Stomach smooth muscle (tissue), 2 donors: ENCODE measurements at regions not wholly inside any gene's neighbourhood (a gene's known extent, or its start where the extent isn't known, plus 50 kb on each side); places are given as distances from the start of the nearest gene placed in this dataset.

ENCODE experiments used
- H3K27ac ChIP-seq: one replicate; pipeline ENCODE4 v1.7.0; 2013; ENCODE audit warnings: mild to moderate bottlenecking, low read length, inconsistent platforms
- H3K27me3 ChIP-seq, 2 donors: one replicate each; pipeline ENCODE4 v1.7.0; 2013; ENCODE audit warnings: low read length in 2 of 2; ENCODE audit not compliant: insufficient read depth in 2 of 2, control insufficient read depth in 1 of 2
- H3K36me3 ChIP-seq, 2 donors: one replicate each; pipeline ENCODE4 v1.7.0; 2013; ENCODE audit warnings: low read length in 2 of 2; ENCODE audit not compliant: control insufficient read depth in 2 of 2, insufficient read depth in 2 of 2
- H3K4me1 ChIP-seq: one replicate; pipeline ENCODE4 v1.7.0; 2013; ENCODE audit warnings: low read length; ENCODE audit not compliant: control insufficient read depth, insufficient read depth
- H3K4me3 ChIP-seq, 2 donors: one replicate each; pipeline ENCODE4 v1.7.0; 2013; ENCODE audit warnings: low read length in 2 of 2
- H3K9ac ChIP-seq, 2 donors: one replicate each; pipeline ENCODE4 v1.7.0; 2013; ENCODE audit warnings: low read length in 2 of 2, mild to moderate bottlenecking in 1 of 2
- H3K9me3 ChIP-seq, 2 donors: one replicate each; pipeline ENCODE4 v1.7.0; 2013; ENCODE audit warnings: low read length in 2 of 2; ENCODE audit not compliant: control insufficient read depth in 2 of 2
- donor health status: healthy.
- donor health status: Pancreatic carcinoma.

DNA sequence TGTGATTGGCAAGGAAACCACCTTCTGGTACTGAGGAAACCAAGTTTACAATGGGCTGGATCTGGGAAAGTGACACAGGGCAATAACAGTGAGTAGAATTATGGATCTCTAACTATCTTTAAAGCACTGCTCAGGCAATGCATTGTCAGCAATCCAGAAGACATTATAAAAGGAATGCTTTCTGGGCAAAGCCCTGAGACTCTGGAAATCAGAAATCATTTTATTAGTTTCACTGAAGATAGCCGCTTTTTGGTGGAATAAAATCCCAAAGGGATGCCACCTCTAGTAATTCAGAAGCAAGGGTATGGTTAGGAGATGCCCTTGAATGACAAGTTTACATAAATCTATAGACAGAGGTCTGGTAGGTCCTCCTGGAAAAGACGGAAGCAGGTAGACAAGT lies 211.1 kb downstream of the DMRT2 start:
- no peak overlapping the region for H3K4me3 ChIP-seq
- no peaks in the 10 kb centered on the region for H3K9me3 ChIP-seq
- H3K4me1 ChIP-seq: no peaks in the 10 kb centered on the region
- no peak overlapping the region for H3K9ac ChIP-seq
- no peak overlapping the region for H3K27ac ChIP-seq
- no peaks in the 10 kb centered on the region for H3K36me3 ChIP-seq
- H3K27me3 ChIP-seq: no peaks in the 10 kb centered on the region

DNA sequence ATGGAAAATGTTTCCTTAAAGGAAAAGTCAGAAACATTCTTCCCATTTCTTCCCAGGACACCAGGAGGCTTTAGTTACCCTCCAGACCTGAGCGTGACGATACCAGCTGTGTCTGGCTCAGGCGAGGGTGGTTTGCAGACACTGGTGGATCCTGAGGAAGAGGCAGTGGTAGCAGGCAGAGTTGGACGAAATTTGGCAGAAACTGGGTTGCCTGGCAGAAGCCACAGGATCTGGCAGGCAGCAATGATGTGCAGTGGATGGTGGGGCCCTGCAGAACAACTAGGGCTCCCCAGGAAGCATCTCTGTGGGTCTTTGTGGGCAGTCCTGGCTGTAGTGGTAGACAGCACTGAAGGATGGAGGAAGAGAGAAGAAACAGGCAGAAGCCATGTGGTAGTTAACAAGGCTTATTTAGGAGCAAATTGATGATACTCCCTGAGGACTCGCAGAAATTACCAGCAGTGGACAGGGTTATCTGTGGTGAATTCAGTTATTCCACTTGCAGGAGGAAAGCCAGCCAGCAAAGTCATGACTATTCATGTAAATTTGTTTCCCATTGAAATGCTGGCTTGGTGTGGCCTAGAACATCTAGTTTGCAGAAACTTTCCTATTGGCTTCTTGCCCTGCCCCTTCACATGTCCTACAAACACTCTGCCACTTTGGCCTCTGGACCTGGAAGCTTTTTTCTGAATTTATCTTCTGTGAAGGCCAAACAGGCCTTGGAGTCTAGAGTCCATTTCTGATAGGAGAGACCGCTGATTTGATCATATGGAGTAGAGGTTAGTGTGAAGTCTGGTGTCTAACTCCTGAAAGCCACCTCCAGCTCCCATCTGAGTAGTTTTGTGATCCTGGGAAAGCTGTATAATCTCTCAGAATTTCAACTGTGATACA lies 212.0 kb downstream of the DMRT2 start:
- H3K9ac ChIP-seq: no peak overlapping the region
- no peak overlapping the region for H3K27ac ChIP-seq
- no peaks in the 10 kb centered on the region for H3K4me1 ChIP-seq
- no peaks in the 10 kb centered on the region for H3K27me3 ChIP-seq
- H3K9me3 ChIP-seq: no peaks in the 10 kb centered on the region
- no peaks in the 10 kb centered on the region for H3K36me3 ChIP-seq
- H3K4me3 ChIP-seq: no peak overlapping the region

DNA sequence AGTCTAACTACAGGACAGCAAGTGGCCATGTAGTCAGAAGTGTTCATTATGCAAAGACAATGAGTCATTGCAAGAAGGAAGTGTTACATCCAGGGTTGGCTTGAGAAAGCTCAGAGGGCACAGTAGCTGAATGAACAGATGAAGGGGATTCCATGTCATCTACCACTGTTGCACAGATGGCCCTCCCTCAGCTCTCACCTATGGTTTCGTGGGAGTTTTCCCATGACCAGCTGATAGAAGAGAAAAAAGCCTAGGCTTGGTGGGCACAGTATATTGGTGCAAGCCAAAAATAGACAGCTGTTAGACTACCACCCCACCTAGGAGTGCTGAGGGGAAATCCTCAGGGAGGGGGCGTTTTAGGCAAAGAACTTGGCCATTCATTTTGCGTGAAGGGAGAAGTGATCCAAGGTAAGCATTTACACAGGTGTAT lies 217.0 kb downstream of the DMRT2 start:
- H3K36me3 ChIP-seq: no peaks in the 10 kb centered on the region
- H3K27me3 ChIP-seq: no peaks in the 10 kb centered on the region
- no peak overlapping the region for H3K9ac ChIP-seq
- H3K4me3 ChIP-seq: no peak overlapping the region
- H3K4me1 ChIP-seq: no peaks in the 10 kb centered on the region
- no peaks in the 10 kb centered on the region for H3K9me3 ChIP-seq
- no peak overlapping the region for H3K27ac ChIP-seq

DNA sequence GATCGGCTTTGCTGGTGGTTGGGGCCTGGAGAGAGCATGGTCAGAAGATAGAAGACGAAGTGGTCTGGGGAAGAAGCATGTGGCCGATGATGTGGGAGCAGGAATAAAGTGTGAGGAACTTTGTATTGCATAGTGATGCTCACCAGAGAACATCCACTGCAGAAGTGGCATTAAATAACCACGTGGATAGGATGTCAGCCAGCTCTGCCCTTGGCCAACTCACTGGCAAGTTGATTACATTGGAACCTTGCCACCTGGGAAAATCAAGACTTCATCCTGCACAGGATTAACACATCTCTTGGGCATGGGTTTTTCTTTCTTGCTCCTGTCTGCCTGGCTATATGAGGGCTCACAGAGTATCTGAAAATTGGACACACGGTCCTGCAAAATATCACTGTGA lies 217.4 kb downstream of the DMRT2 start:
- Histone ChIP-seq H3K9ac (no peak overlapping the region), H3K4me3 (no peak overlapping the region), H3K27ac (no peak overlapping the region), H3K9me3 (no peaks in the 10 kb centered on the region), H3K36me3 (no peaks in the 10 kb centered on the region), H3K27me3 (no peaks in the 10 kb centered on the region), H3K4me1 (no peaks in the 10 kb centered on the region)

DNA sequence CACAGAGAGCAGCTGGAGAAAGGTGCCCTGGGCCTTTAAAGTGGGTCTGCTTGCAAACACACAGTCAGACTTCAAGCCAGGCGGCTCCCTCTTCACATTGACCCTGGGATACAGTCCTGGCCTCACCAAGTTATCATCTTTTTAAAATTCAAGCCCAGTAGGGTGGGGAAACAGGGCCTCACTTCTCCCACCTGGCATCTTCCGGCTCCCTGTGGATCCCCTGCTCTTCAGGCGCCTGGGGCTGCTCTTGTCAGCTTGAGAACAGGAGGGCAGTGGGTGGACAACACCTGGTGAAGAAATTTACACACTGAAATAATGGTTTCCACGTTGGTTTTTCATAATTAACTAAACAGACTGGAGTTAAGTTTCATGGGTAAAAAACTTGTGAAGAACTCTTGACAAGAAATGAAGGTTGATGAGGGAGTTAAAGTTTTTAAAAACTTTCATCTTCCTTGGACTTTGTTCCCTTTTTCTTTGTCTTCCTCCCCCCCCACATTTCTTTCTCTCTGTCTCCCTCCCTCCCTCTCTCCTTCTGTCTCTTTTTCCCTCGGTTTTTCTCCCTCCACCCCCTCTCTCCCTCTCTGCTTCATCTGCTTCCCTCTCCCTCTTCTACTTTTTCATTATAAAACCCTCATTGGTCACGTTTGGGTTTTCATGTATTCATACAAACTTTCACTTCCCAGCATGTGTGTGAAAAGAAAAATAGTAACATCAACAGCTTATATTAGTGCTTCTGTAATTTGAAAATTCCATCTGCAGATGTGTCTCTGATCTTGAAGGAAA lies 219.6 kb downstream of the DMRT2 start:
- Histone ChIP-seq H3K9me3 (no peaks in the 10 kb centered on the region), H3K27ac (no peak overlapping the region), H3K4me1 (no peaks in the 10 kb centered on the region), H3K27me3 (no peaks in the 10 kb centered on the region), H3K9ac (no peak overlapping the region), H3K4me3 (no peak overlapping the region), H3K36me3 (no peaks in the 10 kb centered on the region)

- no peaks in the 10 kb centered on the region for H3K9me3 ChIP-seq
- no peaks in the 10 kb centered on the region for H3K36me3 ChIP-seq
- H3K27ac ChIP-seq: no peak overlapping the region
- no peak overlapping the region for H3K9ac ChIP-seq
- no peak overlapping the region for H3K4me3 ChIP-seq
- no peaks in the 10 kb centered on the region for H3K4me1 ChIP-seq
- no peaks in the 10 kb centered on the region for H3K27me3 ChIP-seq
Observed at GRCh38 chr9:1271367-1271766, 221.2 kb downstream of the DMRT2 start.

GRCh38 chr9:1271786-1272185 lies 221.6 kb downstream of the DMRT2 start:
- H3K9me3 ChIP-seq: no peaks in the 10 kb centered on the region
- H3K4me3 ChIP-seq: no peak overlapping the region
- no peak overlapping the region for H3K27ac ChIP-seq
- no peaks in the 10 kb centered on the region for H3K27me3 ChIP-seq
- no peaks in the 10 kb centered on the region for H3K4me1 ChIP-seq
- no peak overlapping the region for H3K9ac ChIP-seq
- H3K36me3 ChIP-seq: no peaks in the 10 kb centered on the region

DNA sequence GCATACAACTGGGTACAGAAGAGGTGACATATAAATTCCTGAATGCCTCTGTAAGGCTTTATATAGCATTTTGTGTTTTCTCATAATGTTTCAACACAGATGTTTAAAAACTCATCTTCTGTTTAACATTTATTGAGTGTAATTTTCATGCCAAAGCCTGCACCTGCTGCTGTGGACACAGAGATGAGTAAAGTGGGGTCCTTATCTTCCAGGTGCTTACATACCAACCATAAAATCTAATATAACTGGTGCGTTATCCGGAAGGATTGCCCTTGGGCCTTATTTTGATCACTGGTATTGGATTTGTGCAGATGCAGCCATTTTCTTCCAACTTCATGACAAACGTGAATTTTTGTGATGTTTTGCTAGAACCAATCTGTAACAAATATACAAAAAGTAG lies 222.3 kb downstream of the DMRT2 start:
- H3K9me3 ChIP-seq: no peaks in the 10 kb centered on the region
- no peak overlapping the region for H3K27ac ChIP-seq
- H3K9ac ChIP-seq: no peak overlapping the region
- no peaks in the 10 kb centered on the region for H3K27me3 ChIP-seq
- H3K36me3 ChIP-seq: no peaks in the 10 kb centered on the region
- H3K4me3 ChIP-seq: no peak overlapping the region
- no peaks in the 10 kb centered on the region for H3K4me1 ChIP-seq

GRCh38 chr9:1273859-1274258 lies 223.7 kb downstream of the DMRT2 start:
- Histone ChIP-seq H3K4me1 (no peaks in the 10 kb centered on the region), H3K27me3 (no peaks in the 10 kb centered on the region), H3K27ac (no peak overlapping the region), H3K9ac (no peak overlapping the region), H3K4me3 (no peak overlapping the region), H3K9me3 (no peaks in the 10 kb centered on the region), H3K36me3 (no peaks in the 10 kb centered on the region)

- no peaks in the 10 kb centered on the region for H3K4me1 ChIP-seq
- no peaks in the 10 kb centered on the region for H3K27me3 ChIP-seq
- no peaks in the 10 kb centered on the region for H3K36me3 ChIP-seq
- H3K27ac ChIP-seq: no peak overlapping the region
- H3K9ac ChIP-seq: no peak overlapping the region
- no peaks in the 10 kb centered on the region for H3K9me3 ChIP-seq
- H3K4me3 ChIP-seq: no peak overlapping the region
Observed at GRCh38 chr9:1274334-1274733, 224.2 kb downstream of the DMRT2 start.

DNA sequence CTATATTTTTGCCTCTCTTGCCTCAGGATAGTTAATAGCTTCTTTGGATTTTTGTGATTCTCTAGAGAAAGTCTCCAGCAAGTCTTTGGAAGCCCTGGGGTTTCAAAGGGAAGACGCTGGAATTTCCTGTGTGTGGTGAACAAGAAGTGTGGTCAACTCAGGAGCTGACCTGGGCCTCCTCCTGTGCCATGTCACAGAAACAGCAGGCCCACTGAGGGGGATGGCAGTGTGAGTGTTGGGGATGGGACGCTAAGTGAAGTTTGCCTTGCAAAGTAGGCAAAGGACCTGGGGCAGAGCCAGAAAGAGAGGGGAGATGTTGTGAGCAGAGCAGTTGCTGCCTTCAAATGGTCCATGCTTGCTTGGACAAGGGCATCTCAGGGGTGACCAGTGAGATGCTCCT lies 226.3 kb downstream of the DMRT2 start:
- no peaks in the 10 kb centered on the region for H3K36me3 ChIP-seq
- no peaks in the 10 kb centered on the region for H3K9me3 ChIP-seq

More for the DNA sequence above, 226.3 kb downstream of the DMRT2 start:
- H3K27ac ChIP-seq: no peak overlapping the region
- H3K4me1 ChIP-seq: no peaks in the 10 kb centered on the region
- no peaks in the 10 kb centered on the region for H3K27me3 ChIP-seq
- H3K9ac ChIP-seq: no peak overlapping the region
- H3K4me3 ChIP-seq: no peak overlapping the region
